DND-41 (cell line): ENCODE measurements at regions not wholly inside any gene's neighbourhood (a gene's known extent, or its start where the extent isn't known, plus 50 kb on each side); places are given as distances from the start of the nearest gene placed in this dataset.

Experiments
- CTCF ChIP-seq: IDR thresholded peaks from 2 replicates; pipeline ENCODE4 v1.5.1; 2012; ENCODE audit warnings: borderline replicate concordance, low read length, moderate library complexity, mild to moderate bottlenecking; ENCODE audit not compliant: poor library complexity, severe bottlenecking; ENCODE audit errors: extremely low read depth
- EZH2 ChIP-seq: IDR thresholded peaks from 3 replicates; pipeline ENCODE4 v1.6.1; 2012; ENCODE audit warnings: borderline replicate concordance, low read depth, mild to moderate bottlenecking, moderate library complexity, low read length, inconsistent platforms; ENCODE audit not compliant: severe bottlenecking

GRCh38 chr4:166274775-166275174 lies 401.7 kb downstream of the TLL1 start:
- TF ChIP-seq EZH2 (no peak), CTCF (no peak)
